ENCODE measurements at regions not wholly inside any gene's neighbourhood (a gene's known extent, or its start where the extent isn't known, plus 50 kb on each side); places are given as distances from the start of the nearest gene placed in this dataset.

- peaks cover 0 to 6% (median 0%) of the 10 kb centered on the region in 11 donors for H3K9me3 Mint-ChIP-seq
- Histone ChIP-seq H3K9me3 (ENCODE audit: control insufficient read depth in 2 of 3, low read length in 3 of 3) (no peaks in the 10 kb centered on the region), H3K4me3 (ENCODE audit: low read length) (no peak overlapping the region), H3K27ac (ENCODE audit: low read depth, low read length) (peak overlapping the region; percentile 8), H3K4me1 (ENCODE audit: control insufficient read depth in 2 of 2, insufficient read depth in 2 of 2, low read length in 2 of 2) (peaks cover 8 to 9% of the 10 kb centered on the region in 2 donors), H3K36me3 (ENCODE audit: control insufficient read depth in 2 of 3, insufficient read depth in 3 of 3, low read length in 3 of 3) (no peaks in the 10 kb centered on the region), H3K27me3 (ENCODE audit: control insufficient read depth in 2 of 2, insufficient read depth in 2 of 2, low read length in 2 of 2) (no peaks in the 10 kb centered on the region)
- no peak for ATAC-seq
- POLR2A ChIA-PET = interaction anchor here (0.7 kb wide), 1 partner anchor 8 kb away, joined by 3 read pairs; no protein-coding TSS in a partner anchor
- CTCF ChIA-PET = no interaction called here
- peaks cover 0 to 18% (median 0%) of the 10 kb centered on the region in 5 donors for H3K36me3 Mint-ChIP-seq
- no peaks in the 10 kb centered on the region for H3K27me3 Mint-ChIP-seq
- peak overlapping the region in 1 of 10 donors; percentile 84 for H3K4me3 Mint-ChIP-seq
- H3K4me1 Mint-ChIP-seq = peaks cover 5 to 39% (median 14%) of the 10 kb centered on the region in 7 donors
- intact Hi-C loops (cut with micrococcal nuclease) = loop anchor here (1.0 to 10.0 kb wide), 5 partner anchors 31 to 300 kb away; partner anchors contain the start of genes NUP42 (in 1 of the 2) and TOMM7 (in 1 of the 2)
- peak in 1 of 9 donors; percentile 1 for DNase-seq
- H3K27ac Mint-ChIP-seq = peak overlapping the region in 5 of 9 donors; percentile 10 to 95 (median 71)
Measured at GRCh38 chr7:22884911-22885788, 62.5 kb upstream of the TOMM7 start.

- POLR2A ChIA-PET = no interaction called here
- peaks cover 8 to 9% of the 10 kb centered on the region in 2 donors for H3K4me1 ChIP-seq (ENCODE audit: control insufficient read depth in 2 of 2, insufficient read depth in 2 of 2, low read length in 2 of 2)
- intact Hi-C loops (cut with micrococcal nuclease) = loop anchor here in 1 of 2 donors (10.0 kb wide), 1 partner anchor 303 kb away; the partner anchor contains the start of gene NUP42
- H3K4me3 Mint-ChIP-seq = no peak overlapping the region
- no peaks in the 10 kb centered on the region for H3K27me3 Mint-ChIP-seq
- H3K27ac Mint-ChIP-seq = peak overlapping the region in 2 of 9 donors; percentile 4 to 26
- H3K4me3 ChIP-seq (ENCODE audit: low read length) = no peak overlapping the region
- peaks cover 7 to 45% (median 14%) of the 10 kb centered on the region in 7 donors for H3K4me1 Mint-ChIP-seq
- H3K9me3 ChIP-seq (ENCODE audit: control insufficient read depth in 2 of 3, low read length in 3 of 3) = no peaks in the 10 kb centered on the region
- ATAC-seq (no peak), DNase-seq (no peak)
- H3K27ac ChIP-seq (ENCODE audit: low read depth, low read length) = no peak overlapping the region
- H3K9me3 Mint-ChIP-seq = peaks cover 0 to 6% (median 0%) of the 10 kb centered on the region in 11 donors
- H3K36me3 Mint-ChIP-seq = peaks cover 0 to 18% (median 0%) of the 10 kb centered on the region in 5 donors
- CTCF ChIA-PET = interaction anchor here (0.6 kb wide), 1 partner anchor 60 kb away, joined by 3 read pairs; no protein-coding TSS in a partner anchor
- no peaks in the 10 kb centered on the region for H3K36me3 ChIP-seq (ENCODE audit: control insufficient read depth in 2 of 3, insufficient read depth in 3 of 3, low read length in 3 of 3)
- no peaks in the 10 kb centered on the region for H3K27me3 ChIP-seq (ENCODE audit: control insufficient read depth in 2 of 2, insufficient read depth in 2 of 2, low read length in 2 of 2)
Measured at GRCh38 chr7:22882106-22882505, 59.5 kb upstream of the TOMM7 start.

DNA sequence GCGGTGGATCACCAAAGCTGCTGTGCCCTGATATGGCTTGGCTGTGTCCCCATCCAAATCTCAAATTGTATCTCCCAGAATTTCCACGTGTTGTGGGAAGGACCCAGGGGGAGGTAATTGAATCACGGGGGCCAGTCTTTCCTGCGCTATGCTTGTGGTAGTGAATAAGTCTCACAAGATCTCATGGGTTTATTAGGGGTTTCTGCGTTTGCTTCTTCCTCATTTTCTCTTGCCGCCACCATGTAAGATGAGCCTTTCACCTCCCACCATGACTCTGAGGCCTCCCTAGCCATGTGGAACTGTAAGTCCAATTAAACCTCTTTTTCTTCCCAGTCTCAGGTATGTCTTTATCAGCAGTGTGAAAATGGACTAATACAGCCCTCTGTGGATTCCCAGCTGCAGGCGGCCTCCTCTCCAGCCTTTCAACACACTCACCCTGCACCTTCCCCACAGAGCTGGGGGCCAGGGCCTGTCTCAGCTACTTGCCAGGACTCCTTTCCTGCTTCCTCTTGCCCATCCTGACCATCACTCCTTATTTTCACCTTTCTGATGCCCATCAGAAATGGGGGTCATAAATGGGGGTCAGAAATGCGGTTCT is 57.2 kb upstream of the TOMM7 start:
- Histone ChIP-seq H3K27ac (ENCODE audit: low read depth, low read length) (no peak overlapping the region), H3K4me1 (ENCODE audit: control insufficient read depth in 2 of 2, insufficient read depth in 2 of 2, low read length in 2 of 2) (no peaks in the 10 kb centered on the region), H3K27me3 (ENCODE audit: control insufficient read depth in 2 of 2, insufficient read depth in 2 of 2, low read length in 2 of 2) (no peaks in the 10 kb centered on the region), H3K9me3 (ENCODE audit: control insufficient read depth in 2 of 3, low read length in 3 of 3) (no peaks in the 10 kb centered on the region), H3K36me3 (ENCODE audit: control insufficient read depth in 2 of 3, insufficient read depth in 3 of 3, low read length in 3 of 3) (no peaks in the 10 kb centered on the region), H3K4me3 (ENCODE audit: low read length) (no peak overlapping the region)
- ChIA-PET CTCF (no interaction called here), POLR2A (no interaction called here)
- Mint-ChIP-seq H3K36me3 (peaks cover 0 to 18% (median 0%) of the 10 kb centered on the region in 5 donors), H3K4me3 (no peak overlapping the region), H3K4me1 (peaks cover 0 to 30% (median 1%) of the 10 kb centered on the region in 7 donors), H3K27ac (peak overlapping the region in 1 of 9 donors; percentile 36), H3K27me3 (no peaks in the 10 kb centered on the region), H3K9me3 (peaks cover 0 to 6% (median 0%) of the 10 kb centered on the region in 11 donors)
- intact Hi-C loops (cut with micrococcal nuclease) = loop anchor here in 1 of 2 donors (10.0 kb wide), 1 partner anchor 305 kb away; the partner anchor contains the start of gene NUP42
- no peak for DNase-seq
- no peak for ATAC-seq

DNA sequence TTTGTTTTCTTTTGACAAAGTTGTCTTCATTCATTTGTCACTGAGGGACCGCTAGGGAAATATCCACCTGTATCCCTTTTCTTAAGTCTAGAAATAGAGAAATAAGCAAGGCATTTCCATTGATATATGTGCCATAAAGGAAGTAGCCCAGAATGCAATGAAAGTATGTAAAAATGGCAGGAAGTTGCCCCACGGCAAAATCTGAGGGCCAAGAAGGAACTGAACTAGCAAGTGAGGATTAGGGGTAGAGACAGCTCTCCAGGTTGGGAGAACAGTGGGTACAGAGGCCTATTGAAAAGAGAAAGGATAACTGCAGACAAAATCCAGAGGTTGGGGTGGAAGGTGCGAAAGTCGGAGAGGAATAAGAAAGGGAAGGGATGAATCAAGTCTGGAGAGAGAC is 56.6 kb upstream of the TOMM7 start:
- H3K27ac ChIP-seq (ENCODE audit: low read depth, low read length) = no peak overlapping the region
- no peak overlapping the region for H3K4me3 Mint-ChIP-seq
- peaks cover 0 to 6% (median 0%) of the 10 kb centered on the region in 11 donors for H3K9me3 Mint-ChIP-seq
- H3K27me3 Mint-ChIP-seq = no peaks in the 10 kb centered on the region
- peaks cover 0 to 14% (median 0%) of the 10 kb centered on the region in 5 donors for H3K36me3 Mint-ChIP-seq
- no peak overlapping the region for H3K4me3 ChIP-seq (ENCODE audit: low read length)
- ATAC-seq (no peak), DNase-seq (no peak)
- H3K27me3 ChIP-seq (ENCODE audit: control insufficient read depth in 2 of 2, insufficient read depth in 2 of 2, low read length in 2 of 2) = no peaks in the 10 kb centered on the region
- peak overlapping the region in 1 of 9 donors; percentile 36 for H3K27ac Mint-ChIP-seq
- H3K9me3 ChIP-seq (ENCODE audit: control insufficient read depth in 2 of 3, low read length in 3 of 3) = no peaks in the 10 kb centered on the region
- H3K36me3 ChIP-seq (ENCODE audit: control insufficient read depth in 2 of 3, insufficient read depth in 3 of 3, low read length in 3 of 3) = no peaks in the 10 kb centered on the region
- CTCF ChIA-PET = no interaction called here
- no peaks in the 10 kb centered on the region for H3K4me1 ChIP-seq (ENCODE audit: control insufficient read depth in 2 of 2, insufficient read depth in 2 of 2, low read length in 2 of 2)
- intact Hi-C loops (cut with micrococcal nuclease) = no loop called here
- H3K4me1 Mint-ChIP-seq = peaks cover 0 to 25% (median 0%) of the 10 kb centered on the region in 7 donors
- POLR2A ChIA-PET = no interaction called here

DNA sequence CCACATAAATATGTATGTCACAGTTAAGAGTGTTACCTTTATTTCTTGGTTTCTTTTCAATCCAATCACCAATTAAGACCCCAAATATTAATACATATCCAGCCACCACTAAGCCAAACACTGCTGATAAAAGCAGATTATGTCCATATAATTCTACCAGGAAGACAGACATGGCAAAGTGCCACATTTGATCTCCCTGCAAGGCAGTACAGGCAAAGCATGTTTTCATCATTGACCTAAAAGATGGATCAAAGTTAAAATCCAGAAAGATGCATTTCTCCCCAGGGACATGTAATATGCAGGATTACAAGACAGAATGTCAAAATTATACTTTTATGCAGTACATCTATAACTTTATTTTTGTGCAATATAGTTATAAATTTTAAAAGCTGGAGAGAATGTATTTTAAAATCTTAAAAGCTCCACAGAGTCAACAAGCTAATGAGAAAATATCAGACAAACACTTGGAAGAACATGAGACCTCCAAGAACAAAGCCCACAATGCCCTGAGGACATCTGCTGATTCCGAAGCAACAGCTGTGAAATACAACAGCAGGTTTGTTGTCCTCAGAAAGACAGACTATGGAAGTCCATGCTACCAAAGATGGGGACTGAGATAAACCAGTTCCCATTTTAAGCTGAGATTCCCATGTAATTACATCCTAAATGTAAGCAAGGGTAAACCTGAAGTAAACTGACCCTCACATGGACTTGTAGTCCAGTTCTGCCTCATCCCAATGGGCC is 54.5 kb upstream of the TOMM7 start:
- Histone ChIP-seq H3K4me1 (ENCODE audit: control insufficient read depth in 2 of 2, insufficient read depth in 2 of 2, low read length in 2 of 2) (no peaks in the 10 kb centered on the region), H3K4me3 (ENCODE audit: low read length) (no peak overlapping the region), H3K36me3 (ENCODE audit: control insufficient read depth in 2 of 3, insufficient read depth in 3 of 3, low read length in 3 of 3) (no peaks in the 10 kb centered on the region), H3K9me3 (ENCODE audit: control insufficient read depth in 2 of 3, low read length in 3 of 3) (no peaks in the 10 kb centered on the region), H3K27ac (ENCODE audit: low read depth, low read length) (no peak overlapping the region), H3K27me3 (ENCODE audit: control insufficient read depth in 2 of 2, insufficient read depth in 2 of 2, low read length in 2 of 2) (no peaks in the 10 kb centered on the region)
- CTCF ChIA-PET = no interaction called here
- DNase-seq (no peak), ATAC-seq (no peak)
- H3K27me3 Mint-ChIP-seq = no peaks in the 10 kb centered on the region
- peaks cover 0 to 19% (median 0%) of the 10 kb centered on the region in 7 donors for H3K4me1 Mint-ChIP-seq
- no peak overlapping the region for H3K27ac Mint-ChIP-seq
- H3K36me3 Mint-ChIP-seq = peaks cover 0 to 4% (median 0%) of the 10 kb centered on the region in 5 donors
- intact Hi-C loops (cut with micrococcal nuclease) = no loop called here
- POLR2A ChIA-PET = interaction anchor here (0.6 kb wide), 1 partner anchor 8 kb away, joined by 3 read pairs; no protein-coding TSS in a partner anchor
- no peak overlapping the region for H3K4me3 Mint-ChIP-seq
- H3K9me3 Mint-ChIP-seq = no peaks in the 10 kb centered on the region

- Histone ChIP-seq H3K36me3 (ENCODE audit: control insufficient read depth in 2 of 3, insufficient read depth in 3 of 3, low read length in 3 of 3) (no peaks in the 10 kb centered on the region), H3K27me3 (ENCODE audit: control insufficient read depth in 2 of 2, insufficient read depth in 2 of 2, low read length in 2 of 2) (no peaks in the 10 kb centered on the region), H3K27ac (ENCODE audit: low read depth, low read length) (no peak overlapping the region), H3K4me1 (ENCODE audit: control insufficient read depth in 2 of 2, insufficient read depth in 2 of 2, low read length in 2 of 2) (no peaks in the 10 kb centered on the region), H3K4me3 (ENCODE audit: low read length) (no peak overlapping the region), H3K9me3 (ENCODE audit: control insufficient read depth in 2 of 3, low read length in 3 of 3) (no peaks in the 10 kb centered on the region)
- no peaks in the 10 kb centered on the region for H3K9me3 Mint-ChIP-seq
- intact Hi-C loops (cut with micrococcal nuclease) = no loop called here
- H3K27ac Mint-ChIP-seq = no peak overlapping the region
- no peaks in the 10 kb centered on the region for H3K27me3 Mint-ChIP-seq
- ChIA-PET CTCF (no interaction called here), POLR2A (no interaction called here)
- peaks cover 0 to 4% (median 0%) of the 10 kb centered on the region in 5 donors for H3K36me3 Mint-ChIP-seq
- H3K4me3 Mint-ChIP-seq = no peak overlapping the region
- DNase-seq (no peak), ATAC-seq (no peak)
- peaks cover 0 to 16% (median 0%) of the 10 kb centered on the region in 7 donors for H3K4me1 Mint-ChIP-seq
Measured at GRCh38 chr7:22875470-22875869, 52.8 kb upstream of the TOMM7 start.
